WERI-Rb-1 (cell line): ENCODE measurements at regions not wholly inside any gene's neighbourhood (a gene's known extent, or its start where the extent isn't known, plus 50 kb on each side); places are given as distances from the start of the nearest gene placed in this dataset.
"Not testable (repeated sequence)": the region's sequence is repeated elsewhere in the genome, so short reads cannot be mapped to it uniquely, and the experiment has no call there.

Source experiments
- DNase-seq: peaks from one replicate; pipeline ENCODE4 v3.0.0-alpha.2; 2020
- H3K27ac ChIP-seq: fragments of 250-450 bp; sonication (Bioruptor Pico); 2 replicates; pipeline ENCODE4 v1.5.1; 2020; ENCODE audit warnings: mild to moderate bottlenecking, moderate library complexity
- H3K27me3 ChIP-seq: fragments of 250-450 bp; sonication (Bioruptor Pico); 2 replicates; pipeline ENCODE4 v1.5.1; 2021; ENCODE audit warnings: mild to moderate bottlenecking, low read depth, moderate library complexity; ENCODE audit not compliant: insufficient read depth, severe bottlenecking
- H3K36me3 ChIP-seq: fragments of 250-450 bp; sonication (Bioruptor Pico); 2 replicates; pipeline ENCODE4 v1.5.1; 2020; ENCODE audit warnings: mild to moderate bottlenecking, moderate library complexity
- H3K4me3 ChIP-seq: 2 replicates; pipeline ENCODE4 v1.5.1; 2011; ENCODE audit warnings: low read depth, mild to moderate bottlenecking, control low read depth, low read length
- H3K9me3 ChIP-seq: fragments of 250-450 bp; sonication (Bioruptor Pico); 2 replicates; pipeline ENCODE4 v1.5.1; 2021; ENCODE audit warnings: mild to moderate bottlenecking, moderate library complexity; ENCODE audit not compliant: severe bottlenecking
- TF ChIP-seq, protein P1 (sequence below): IDR thresholded peaks from 2 replicates; pipeline ENCODE4 v1.5.1; 2011; ENCODE audit warnings: low read depth, mild to moderate bottlenecking, control low read depth, inconsistent platforms, low read length

DNA sequence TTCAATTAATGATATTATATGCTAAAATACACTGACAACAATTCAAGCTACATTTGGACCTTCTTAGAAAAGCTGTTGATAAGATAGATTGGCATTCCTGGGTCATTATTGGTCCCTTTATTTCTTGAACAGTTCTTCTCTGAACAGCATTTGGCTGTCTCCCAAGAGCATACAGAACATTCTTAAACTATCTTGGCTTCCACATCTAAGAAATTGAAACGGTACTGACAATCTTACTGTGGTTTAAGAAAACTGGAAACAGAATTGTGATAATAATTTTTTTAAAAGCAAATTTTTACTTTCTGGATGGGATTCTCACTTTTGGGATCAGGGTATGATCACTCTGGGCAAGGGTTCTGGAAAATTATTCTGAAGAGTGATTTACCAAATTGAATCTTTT lies 161.7 kb upstream of the ZNF385D start:
- H3K27me3 ChIP-seq: no peaks in the 10 kb centered on the region
- no peak overlapping the region for H3K27ac ChIP-seq
- H3K4me3 ChIP-seq: no peak overlapping the region
- H3K36me3 ChIP-seq: no peaks in the 10 kb centered on the region
- H3K9me3 ChIP-seq: no peaks in the 10 kb centered on the region
- TF ChIP-seq, protein P1, sequence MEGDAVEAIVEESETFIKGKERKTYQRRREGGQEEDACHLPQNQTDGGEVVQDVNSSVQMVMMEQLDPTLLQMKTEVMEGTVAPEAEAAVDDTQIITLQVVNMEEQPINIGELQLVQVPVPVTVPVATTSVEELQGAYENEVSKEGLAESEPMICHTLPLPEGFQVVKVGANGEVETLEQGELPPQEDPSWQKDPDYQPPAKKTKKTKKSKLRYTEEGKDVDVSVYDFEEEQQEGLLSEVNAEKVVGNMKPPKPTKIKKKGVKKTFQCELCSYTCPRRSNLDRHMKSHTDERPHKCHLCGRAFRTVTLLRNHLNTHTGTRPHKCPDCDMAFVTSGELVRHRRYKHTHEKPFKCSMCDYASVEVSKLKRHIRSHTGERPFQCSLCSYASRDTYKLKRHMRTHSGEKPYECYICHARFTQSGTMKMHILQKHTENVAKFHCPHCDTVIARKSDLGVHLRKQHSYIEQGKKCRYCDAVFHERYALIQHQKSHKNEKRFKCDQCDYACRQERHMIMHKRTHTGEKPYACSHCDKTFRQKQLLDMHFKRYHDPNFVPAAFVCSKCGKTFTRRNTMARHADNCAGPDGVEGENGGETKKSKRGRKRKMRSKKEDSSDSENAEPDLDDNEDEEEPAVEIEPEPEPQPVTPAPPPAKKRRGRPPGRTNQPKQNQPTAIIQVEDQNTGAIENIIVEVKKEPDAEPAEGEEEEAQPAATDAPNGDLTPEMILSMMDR: no peak
- DNase-seq: no peak

DNA sequence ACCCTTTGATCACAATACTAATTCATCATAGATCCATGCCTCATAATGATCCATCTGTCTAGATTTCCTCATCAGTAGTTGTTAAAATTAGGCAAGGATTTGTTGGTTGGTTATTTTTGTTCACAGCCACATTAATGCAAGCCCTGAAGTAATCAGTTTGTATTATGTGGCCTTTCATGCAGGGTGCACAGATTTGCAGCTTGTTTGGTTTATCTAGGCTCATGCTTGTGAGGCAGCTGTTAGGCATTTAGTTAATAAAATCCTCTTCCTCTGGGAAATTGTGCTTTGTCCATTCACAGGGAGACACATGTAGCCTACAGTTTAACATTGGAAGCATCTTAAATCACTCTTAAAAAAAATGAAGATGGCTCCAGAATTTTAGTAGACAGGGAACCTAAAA lies 162.8 kb upstream of the ZNF385D start:
- TF ChIP-seq, protein P1: no peak
- H3K27me3 ChIP-seq: no peaks in the 10 kb centered on the region
- peak; percentile 48 for DNase-seq
- no peaks in the 10 kb centered on the region for H3K36me3 ChIP-seq
- peak overlapping the region; percentile 43 for H3K27ac ChIP-seq
- no peaks in the 10 kb centered on the region for H3K9me3 ChIP-seq
- H3K4me3 ChIP-seq: no peak overlapping the region

DNA sequence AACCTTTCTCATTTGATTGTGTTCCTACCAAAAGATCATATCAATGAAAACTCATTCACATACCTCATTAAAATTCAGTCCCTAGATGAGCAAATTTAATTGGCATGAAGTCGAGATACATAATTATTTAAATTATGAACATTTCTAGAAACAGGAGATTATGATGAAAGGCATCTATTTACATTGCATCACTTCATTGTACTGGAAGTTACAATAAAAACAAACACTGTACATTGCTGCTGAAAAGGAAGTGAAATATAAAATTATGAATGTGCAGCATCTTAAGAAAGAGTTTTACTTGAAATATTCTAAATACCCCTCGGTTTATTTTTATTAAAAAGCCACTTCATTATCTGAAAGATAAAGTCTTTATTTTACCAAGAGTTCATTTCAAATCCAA lies 163.4 kb upstream of the ZNF385D start:
- TF ChIP-seq, protein P1: no peak
- no peaks in the 10 kb centered on the region for H3K9me3 ChIP-seq
- DNase-seq: no peak

DNA sequence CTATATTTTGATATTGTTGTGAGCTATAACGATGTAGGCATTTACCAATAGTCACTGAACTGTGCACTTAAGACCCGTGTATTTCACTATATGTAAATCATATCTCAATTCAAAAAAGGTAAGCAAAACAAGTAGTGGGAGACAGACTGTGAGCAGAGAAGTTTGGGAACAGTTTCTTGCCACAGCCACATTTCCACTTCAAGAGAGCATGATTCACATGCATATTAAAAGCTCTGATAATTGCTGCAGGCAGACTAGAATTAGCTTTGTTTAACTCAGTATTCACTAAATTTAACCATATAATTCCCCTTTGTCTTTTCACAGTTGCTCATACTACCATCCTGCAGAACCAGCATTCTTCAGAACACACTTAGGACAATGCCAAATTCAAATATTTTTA lies 168.4 kb upstream of the ZNF385D start:
- TF ChIP-seq, protein P1: no peak
- Histone ChIP-seq H3K36me3 (no peaks in the 10 kb centered on the region), H3K27ac (no peak overlapping the region), H3K4me3 (no peak overlapping the region), H3K27me3 (no peaks in the 10 kb centered on the region), H3K9me3 (no peaks in the 10 kb centered on the region)
- no peak for DNase-seq

More for the DNA sequence above, 163.4 kb upstream of the ZNF385D start:
- H3K36me3 ChIP-seq: no peaks in the 10 kb centered on the region
- H3K27ac ChIP-seq: no peak overlapping the region; the same call in 1 of the 2 replicates
- no peaks in the 10 kb centered on the region for H3K27me3 ChIP-seq
- no peak overlapping the region for H3K4me3 ChIP-seq

DNA sequence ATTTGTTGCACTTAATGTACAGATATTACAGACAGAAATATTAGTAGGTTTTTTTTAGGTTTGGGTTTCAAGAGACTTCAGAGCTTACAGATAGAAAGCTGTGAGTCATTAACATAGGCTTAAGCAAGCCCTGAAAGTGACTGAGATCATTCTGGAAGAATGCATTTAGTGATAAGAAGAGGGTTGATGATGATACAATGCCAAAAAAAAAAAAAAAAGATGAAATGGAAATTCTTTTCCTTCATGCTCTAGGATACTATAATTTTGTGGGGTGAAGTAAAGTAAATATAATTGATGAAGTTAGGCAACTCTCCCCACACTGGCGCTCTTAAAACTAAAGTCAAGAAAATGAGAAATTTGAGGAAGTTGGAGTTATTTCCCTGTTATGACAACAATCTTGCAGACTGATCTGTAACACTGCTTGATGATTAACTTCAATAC lies 169.4 kb upstream of the ZNF385D start:
- TF ChIP-seq, protein P1: no peak
- no peaks in the 10 kb centered on the region for H3K9me3 ChIP-seq
- H3K4me3 ChIP-seq: no peak overlapping the region
- no peaks in the 10 kb centered on the region for H3K27me3 ChIP-seq
- no peak overlapping the region for H3K27ac ChIP-seq
- DNase-seq: no peak
- no peaks in the 10 kb centered on the region for H3K36me3 ChIP-seq

DNA sequence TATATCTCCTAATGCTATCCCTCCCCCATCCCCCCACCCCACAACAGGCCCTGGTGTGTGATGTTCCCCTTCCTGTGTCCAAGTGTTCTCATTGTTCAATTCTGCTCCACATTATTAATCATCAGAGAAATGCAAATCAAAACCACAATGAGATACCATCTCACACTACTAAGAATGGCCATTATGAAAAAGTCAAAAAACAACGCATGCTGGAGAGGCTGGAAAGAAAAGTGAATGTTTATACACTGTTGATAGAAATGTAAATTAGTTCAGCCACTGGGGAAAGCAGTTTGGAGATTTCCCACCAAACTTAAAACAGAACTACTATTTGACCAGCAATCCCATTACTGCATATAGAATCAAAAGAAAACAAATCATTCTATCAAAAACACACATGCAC lies 172.1 kb upstream of the ZNF385D start:
- not testable (repeated sequence) for H3K36me3 ChIP-seq, H3K4me3 ChIP-seq, H3K9me3 ChIP-seq, H3K27me3 ChIP-seq, DNase-seq, H3K27ac ChIP-seq
